ENCODE measurements at regions not wholly inside any gene's neighbourhood (a gene's known extent, or its start where the extent isn't known, plus 50 kb on each side); places are given as distances from the start of the nearest gene placed in this dataset.

DNA sequence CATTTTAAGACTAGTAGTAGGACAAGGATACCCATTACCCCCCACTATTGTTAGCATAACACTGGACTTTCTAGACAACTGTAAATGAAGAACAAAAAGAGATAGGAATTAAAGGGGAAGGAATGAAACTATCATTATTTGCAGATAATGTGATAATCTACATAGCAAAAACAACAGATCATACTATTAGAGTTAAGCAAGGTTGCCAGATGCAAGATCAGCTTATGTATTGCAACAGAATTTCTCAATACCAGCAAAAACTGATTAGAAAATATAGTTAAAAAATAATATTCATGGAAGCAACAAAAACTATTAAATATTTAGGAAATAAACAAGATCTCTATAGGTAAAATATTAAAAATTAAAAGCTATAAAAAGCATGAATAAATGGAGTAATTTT, 194.4 kb upstream of the SPRED2 start:
- H3K36me3 Mint-ChIP-seq (ENCODE audit: low read depth, unreplicated experiment) = no peaks in the 10 kb centered on the region
- FAIRE-seq = no peak
- H3K9ac ChIP-seq (ENCODE audit: low read length) = no peak overlapping the region

DNA sequence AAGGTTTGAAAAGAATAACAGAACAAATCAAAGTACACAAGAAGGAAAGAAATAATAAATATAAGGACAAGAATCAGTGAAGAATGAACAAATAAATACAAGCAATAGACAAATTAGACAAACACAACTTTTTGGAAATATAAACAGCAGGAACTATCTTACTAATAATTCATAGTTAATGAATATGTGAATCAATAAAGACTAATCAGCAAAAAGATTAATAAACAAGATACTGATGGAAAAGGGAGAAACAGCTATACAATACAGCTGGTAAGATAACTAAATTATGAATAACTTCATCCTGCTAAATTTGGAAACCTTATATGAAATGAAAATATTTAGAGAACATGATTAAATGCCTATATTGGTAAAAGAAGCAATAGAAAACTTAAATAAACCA, 193.6 kb upstream of the SPRED2 start:
- Histone ChIP-seq H3K4me1 (ENCODE audit: insufficient read depth, low read length) (no peaks in the 10 kb centered on the region), H3K27ac (ENCODE audit: low read depth, low read length) (no peak overlapping the region), H3K36me3 (ENCODE audit: insufficient read depth, low read length) (no peaks in the 10 kb centered on the region), H3K79me2 (ENCODE audit: insufficient read depth, low read length) (no peaks in the 10 kb centered on the region), H3K4me2 (ENCODE audit: low read length) (no peak overlapping the region), H3K4me3 (ENCODE audit: insufficient read depth, low read depth, low read length) (no peak overlapping the region), H4K20me1 (ENCODE audit: insufficient read depth, low read length) (no peaks in the 10 kb centered on the region), H3K27me3 (ENCODE audit: insufficient read depth, low read length) (peaks cover 2% of the 10 kb centered on the region), H3K9ac (ENCODE audit: low read length) (no peak overlapping the region), H2AFZ (ENCODE audit: low read depth, low read length) (no peak overlapping the region), H3K9me3 (ENCODE audit: insufficient read depth, low read depth, low read length) (no peaks in the 10 kb centered on the region)
- H3K4me1 Mint-ChIP-seq (ENCODE audit: low read depth, unreplicated experiment) = peaks cover 7% of the 10 kb centered on the region
- peaks cover 24% of the 10 kb centered on the region for H3K27me3 Mint-ChIP-seq (ENCODE audit: low read depth, unreplicated experiment)
- H3K9me3 Mint-ChIP-seq (ENCODE audit: unreplicated experiment) = no peaks in the 10 kb centered on the region
- H3K36me3 Mint-ChIP-seq (ENCODE audit: low read depth, unreplicated experiment) = no peaks in the 10 kb centered on the region
- FAIRE-seq (no peak), DNase-seq (ENCODE audit: low read depth) (no peak)
- no peak for TF ChIP-seq EZH2 (IDR thresholded peaks at IDR 0.05; ENCODE audit: insufficient read depth, low read length)
- TF ChIP-seq, protein P1, sequence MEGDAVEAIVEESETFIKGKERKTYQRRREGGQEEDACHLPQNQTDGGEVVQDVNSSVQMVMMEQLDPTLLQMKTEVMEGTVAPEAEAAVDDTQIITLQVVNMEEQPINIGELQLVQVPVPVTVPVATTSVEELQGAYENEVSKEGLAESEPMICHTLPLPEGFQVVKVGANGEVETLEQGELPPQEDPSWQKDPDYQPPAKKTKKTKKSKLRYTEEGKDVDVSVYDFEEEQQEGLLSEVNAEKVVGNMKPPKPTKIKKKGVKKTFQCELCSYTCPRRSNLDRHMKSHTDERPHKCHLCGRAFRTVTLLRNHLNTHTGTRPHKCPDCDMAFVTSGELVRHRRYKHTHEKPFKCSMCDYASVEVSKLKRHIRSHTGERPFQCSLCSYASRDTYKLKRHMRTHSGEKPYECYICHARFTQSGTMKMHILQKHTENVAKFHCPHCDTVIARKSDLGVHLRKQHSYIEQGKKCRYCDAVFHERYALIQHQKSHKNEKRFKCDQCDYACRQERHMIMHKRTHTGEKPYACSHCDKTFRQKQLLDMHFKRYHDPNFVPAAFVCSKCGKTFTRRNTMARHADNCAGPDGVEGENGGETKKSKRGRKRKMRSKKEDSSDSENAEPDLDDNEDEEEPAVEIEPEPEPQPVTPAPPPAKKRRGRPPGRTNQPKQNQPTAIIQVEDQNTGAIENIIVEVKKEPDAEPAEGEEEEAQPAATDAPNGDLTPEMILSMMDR (IDR thresholded peaks at IDR 0.05; ENCODE audit: insufficient read depth, low read depth, low read length) = no peak
- no peak overlapping the region for H3K4me3 Mint-ChIP-seq (ENCODE audit: unreplicated experiment)
- H3K27ac Mint-ChIP-seq (ENCODE audit: unreplicated experiment) = no peak overlapping the region

More for the DNA sequence above, 194.4 kb upstream of the SPRED2 start:
- no peaks in the 10 kb centered on the region for H3K9me3 Mint-ChIP-seq (ENCODE audit: unreplicated experiment)
- Histone ChIP-seq H3K27ac (ENCODE audit: low read depth, low read length) (no peak overlapping the region), H3K4me3 (ENCODE audit: insufficient read depth, low read depth, low read length) (no peak overlapping the region), H3K36me3 (ENCODE audit: insufficient read depth, low read length) (no peaks in the 10 kb centered on the region), H3K4me2 (ENCODE audit: low read length) (no peak overlapping the region), H2AFZ (ENCODE audit: low read depth, low read length) (no peak overlapping the region), H4K20me1 (ENCODE audit: insufficient read depth, low read length) (no peaks in the 10 kb centered on the region), H3K4me1 (ENCODE audit: insufficient read depth, low read length) (no peaks in the 10 kb centered on the region), H3K79me2 (ENCODE audit: insufficient read depth, low read length) (no peaks in the 10 kb centered on the region), H3K9me3 (ENCODE audit: insufficient read depth, low read depth, low read length) (no peaks in the 10 kb centered on the region), H3K27me3 (ENCODE audit: insufficient read depth, low read length) (peaks cover 2% of the 10 kb centered on the region)
- H3K4me3 Mint-ChIP-seq (ENCODE audit: unreplicated experiment) = no peak overlapping the region
- TF ChIP-seq, protein P1 (IDR thresholded peaks at IDR 0.05; ENCODE audit: insufficient read depth, low read depth, low read length) = no peak
- TF ChIP-seq EZH2 (IDR thresholded peaks at IDR 0.05; ENCODE audit: insufficient read depth, low read length) = no peak
- no peak for DNase-seq (ENCODE audit: low read depth)
- H3K4me1 Mint-ChIP-seq (ENCODE audit: low read depth, unreplicated experiment) = peaks cover 6% of the 10 kb centered on the region
- H3K27me3 Mint-ChIP-seq (ENCODE audit: low read depth, unreplicated experiment) = peaks cover 23% of the 10 kb centered on the region
- H3K27ac Mint-ChIP-seq (ENCODE audit: unreplicated experiment) = no peak overlapping the region

DNA sequence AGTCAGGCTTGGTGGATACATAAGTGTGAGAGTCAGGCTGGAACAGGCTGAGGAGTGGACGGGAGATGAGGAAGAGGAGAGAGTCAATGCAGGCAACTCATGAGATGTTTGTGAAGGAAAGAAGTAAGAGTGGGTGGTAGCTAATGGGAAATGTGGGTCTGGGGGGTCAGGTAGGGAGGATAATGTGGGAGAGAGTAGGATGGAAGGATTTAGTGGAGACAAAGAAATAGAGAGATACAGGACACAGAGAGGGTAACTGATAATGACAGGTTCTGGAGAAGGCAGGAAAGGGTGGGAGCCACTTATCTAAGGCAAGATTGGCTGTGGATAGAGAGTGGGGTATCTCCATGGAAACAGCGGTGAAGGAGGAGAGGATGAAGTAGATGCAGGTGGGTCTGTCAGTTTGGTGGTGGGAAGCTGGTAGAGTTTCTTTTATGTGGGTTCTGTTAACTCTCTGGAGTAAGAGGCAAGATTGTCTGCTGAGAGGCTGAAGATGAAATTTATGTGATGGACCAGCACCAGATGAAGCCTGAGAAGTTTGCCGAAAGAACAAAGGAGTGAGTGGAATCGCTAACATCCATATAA, 190.6 kb upstream of the SPRED2 start:
- Histone ChIP-seq H4K20me1 (ENCODE audit: insufficient read depth, low read length) (no peaks in the 10 kb centered on the region), H3K27ac (ENCODE audit: low read depth, low read length) (no peak overlapping the region), H3K4me1 (ENCODE audit: insufficient read depth, low read length) (no peaks in the 10 kb centered on the region), H2AFZ (ENCODE audit: low read depth, low read length) (no peak overlapping the region), H3K9me3 (ENCODE audit: insufficient read depth, low read depth, low read length) (no peaks in the 10 kb centered on the region), H3K9ac (ENCODE audit: low read length) (no peak overlapping the region), H3K79me2 (ENCODE audit: insufficient read depth, low read length) (no peaks in the 10 kb centered on the region), H3K4me2 (ENCODE audit: low read length) (no peak overlapping the region), H3K27me3 (ENCODE audit: insufficient read depth, low read length) (peaks cover 2% of the 10 kb centered on the region), H3K36me3 (ENCODE audit: insufficient read depth, low read length) (no peaks in the 10 kb centered on the region), H3K4me3 (ENCODE audit: insufficient read depth, low read depth, low read length) (no peak overlapping the region)
- no peak overlapping the region for H3K27ac Mint-ChIP-seq (ENCODE audit: unreplicated experiment)
- peaks cover 2% of the 10 kb centered on the region for H3K4me1 Mint-ChIP-seq (ENCODE audit: low read depth, unreplicated experiment)
- no peak for TF ChIP-seq EZH2 (IDR thresholded peaks at IDR 0.05; ENCODE audit: insufficient read depth, low read length)
- TF ChIP-seq, protein P1 (IDR thresholded peaks at IDR 0.05; ENCODE audit: insufficient read depth, low read depth, low read length) = no peak
- peaks cover 35% of the 10 kb centered on the region for H3K27me3 Mint-ChIP-seq (ENCODE audit: low read depth, unreplicated experiment)
- FAIRE-seq = no peak
- H3K4me3 Mint-ChIP-seq (ENCODE audit: unreplicated experiment) = no peak overlapping the region
- DNase-seq (ENCODE audit: low read depth) = no peak
- H3K9me3 Mint-ChIP-seq (ENCODE audit: unreplicated experiment) = no peaks in the 10 kb centered on the region
- no peaks in the 10 kb centered on the region for H3K36me3 Mint-ChIP-seq (ENCODE audit: low read depth, unreplicated experiment)
